HepG2 (cell line): ENCODE measurements at regions not wholly inside any gene's neighbourhood (a gene's known extent, or its start where the extent isn't known, plus 50 kb on each side); places are given as distances from the start of the nearest gene placed in this dataset.

Experiments used
- FOXK1 ChIP-seq: sonication (generic); formaldehyde crosslinking; IDR thresholded peaks from 2 replicates; pipeline ENCODE4 v1.4.0; 2020; ENCODE audit warnings: low read depth, missing genetic modification reagents, borderline replicate concordance
- HMG20B ChIP-seq: conservative IDR thresholded peaks from 2 replicates; pipeline ENCODE4 v1.6.1; 2016; ENCODE audit warnings: missing genetic modification reagents, missing compliant biosample characterization
- RBFOX2 ChIP-seq: fragments of 200-400 bp; formaldehyde crosslinking; IDR thresholded peaks from 2 replicates; pipeline ENCODE4 v1.6.1; 2017; ENCODE audit warnings: low read depth, mild to moderate bottlenecking, low read length
- ZNF660 ChIP-seq: sonication (generic); formaldehyde crosslinking; IDR thresholded peaks from 2 replicates; pipeline ENCODE4 v1.5.1; 2020; ENCODE audit warnings: mild to moderate bottlenecking, low read depth, missing genetic modification reagents, borderline replicate concordance
- ZNF792 ChIP-seq: IDR thresholded peaks from 2 replicates; pipeline ENCODE4 v1.6.1; 2016

DNA sequence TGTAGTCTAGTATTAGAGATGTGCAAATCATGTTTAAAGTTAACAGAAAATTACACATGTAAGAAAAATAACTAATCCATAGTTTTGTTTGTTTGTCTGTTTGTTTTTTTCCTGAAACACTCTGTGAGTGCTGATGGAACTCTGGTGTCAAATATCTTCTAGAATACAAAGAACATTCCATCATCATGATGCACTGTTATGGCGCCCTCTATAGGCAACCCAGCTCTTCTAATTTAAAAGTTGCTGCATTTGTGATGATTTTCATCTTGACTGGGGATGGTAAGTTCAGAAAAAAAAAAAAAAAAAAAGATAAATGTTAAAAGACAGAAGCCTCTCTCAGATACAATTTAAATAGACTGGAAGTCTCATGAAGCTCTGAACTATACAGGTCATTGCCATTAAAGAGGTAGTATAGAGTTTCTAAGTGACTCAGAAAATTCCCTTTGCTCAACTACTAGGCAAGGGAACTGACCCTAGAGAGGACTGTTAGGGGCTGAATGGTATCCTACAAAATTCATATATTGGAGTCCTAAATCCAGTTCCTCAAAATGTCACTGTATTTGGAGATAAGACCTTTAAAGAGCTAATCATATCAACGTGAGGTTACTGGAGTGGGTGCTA is 597.2 kb upstream of the ANO3 start:
- no peak for TF ChIP-seq FOXK1 (CRISPR knock-in tag)
- TF ChIP-seq RBFOX2: no peak
- no peak for TF ChIP-seq ZNF660 (CRISPR knock-in tag)
- TF ChIP-seq ZNF792 (CRISPR knock-in tag): no peak
- TF ChIP-seq HMG20B (CRISPR knock-in tag): no peak
